ENCODE measurements at regions not wholly inside any gene's neighbourhood (a gene's known extent, or its start where the extent isn't known, plus 50 kb on each side); places are given as distances from the start of the nearest gene placed in this dataset.
"Not testable (repeated sequence)": the region's sequence is repeated elsewhere in the genome, so short reads cannot be mapped to it uniquely, and the experiment has no call there.

GRCh38 chr2:90123409-90123808 is 1431.9 kb downstream of the RPIA start:
- H3K4me3 ChIP-seq (ENCODE audit: low read length); DNase-seq (ENCODE audit: low read depth, low spot score): not testable (repeated sequence)

GRCh38 chr2:90139046-90139445 is 1447.6 kb downstream of the RPIA start:
- H3K4me3 ChIP-seq (ENCODE audit: low read length); DNase-seq (ENCODE audit: low read depth, low spot score): not testable (repeated sequence)

GRCh38 chr2:90141558-90141957 is 1450.1 kb downstream of the RPIA start:
- DNase-seq (ENCODE audit: low read depth, low spot score); H3K4me3 ChIP-seq (ENCODE audit: low read length): not testable (repeated sequence)

GRCh38 chr2:90151805-90152204 is 1460.3 kb downstream of the RPIA start:
- H3K4me3 ChIP-seq (ENCODE audit: low read length); DNase-seq (ENCODE audit: low read depth, low spot score): not testable (repeated sequence)

- not testable (repeated sequence) for DNase-seq (ENCODE audit: low read depth, low spot score); H3K4me3 ChIP-seq (ENCODE audit: low read length)
These were observed 1479.5 kb downstream of the RPIA start for GRCh38 chr2:90170978-90171377.

- H3K4me3 ChIP-seq (ENCODE audit: low read length); DNase-seq (ENCODE audit: low read depth, low spot score): not testable (repeated sequence)
These were observed 1481.6 kb downstream of the RPIA start for GRCh38 chr2:90173081-90173480.

GRCh38 chr2:90179591-90179990 is 1488.1 kb downstream of the RPIA start:
- H3K4me3 ChIP-seq (ENCODE audit: low read length); DNase-seq (ENCODE audit: low read depth, low spot score): not testable (repeated sequence)

- DNase-seq (ENCODE audit: low read depth, low spot score) = peak; percentile 32
- H3K4me3 ChIP-seq (ENCODE audit: low read length) = no peak overlapping the region
These were observed 1516.1 kb downstream of the RPIA start for GRCh38 chr2:90207454-90208058.

GRCh38 chr2:90209009-90209408 is 1517.5 kb downstream of the RPIA start:
- no peak overlapping the region for H3K4me3 ChIP-seq (ENCODE audit: low read length)
- no peak for DNase-seq (ENCODE audit: low read depth, low spot score)

GRCh38 chr2:90209806-90210205 is 1518.3 kb downstream of the RPIA start:
- no peak for DNase-seq (ENCODE audit: low read depth, low spot score)
- no peak overlapping the region for H3K4me3 ChIP-seq (ENCODE audit: low read length)

- not testable (repeated sequence) for H3K4me3 ChIP-seq (ENCODE audit: low read length)
These were observed 1524.4 kb downstream of the RPIA start for GRCh38 chr2:90215880-90216279.

GRCh38 chr2:90216801-90217200 is 1525.3 kb downstream of the RPIA start:
- H3K4me3 ChIP-seq (ENCODE audit: low read length); DNase-seq (ENCODE audit: low read depth, low spot score): not testable (repeated sequence)

More at GRCh38 chr2:90215880-90216279, 1524.4 kb downstream of the RPIA start:
- not testable (repeated sequence) for DNase-seq (ENCODE audit: low read depth, low spot score)

GRCh38 chr2:90218534-90218933 is 1527.1 kb downstream of the RPIA start:
- DNase-seq (ENCODE audit: low read depth, low spot score); H3K4me3 ChIP-seq (ENCODE audit: low read length): not testable (repeated sequence)

GRCh38 chr2:90220623-90221299 is 1529.3 kb downstream of the RPIA start:
- not testable (repeated sequence) for H3K4me3 ChIP-seq (ENCODE audit: low read length)

GRCh38 chr2:90221300-90221651 is 1529.8 kb downstream of the RPIA start:
- no peak for DNase-seq (ENCODE audit: low read depth, low spot score)
- no peak overlapping the region for H3K4me3 ChIP-seq (ENCODE audit: low read length)

More at GRCh38 chr2:90220623-90221299, 1529.3 kb downstream of the RPIA start:
- DNase-seq (ENCODE audit: low read depth, low spot score) = not testable (repeated sequence)

GRCh38 chr2:90224767-90225166 is 1533.3 kb downstream of the RPIA start:
- DNase-seq (ENCODE audit: low read depth, low spot score); H3K4me3 ChIP-seq (ENCODE audit: low read length): not testable (repeated sequence)

GRCh38 chr2:90226465-90227072 is 1535.1 kb downstream of the RPIA start:
- not testable (repeated sequence) for DNase-seq (ENCODE audit: low read depth, low spot score); H3K4me3 ChIP-seq (ENCODE audit: low read length)

- H3K4me3 ChIP-seq (ENCODE audit: low read length); DNase-seq (ENCODE audit: low read depth, low spot score): not testable (repeated sequence)
These were observed 1539.7 kb downstream of the RPIA start for GRCh38 chr2:90231199-90231598.

- DNase-seq (ENCODE audit: low read depth, low spot score); H3K4me3 ChIP-seq (ENCODE audit: low read length): not testable (repeated sequence)
These were observed 1544.0 kb downstream of the RPIA start for GRCh38 chr2:90235452-90235851.

GRCh38 chr2:90237923-90238361 is 1546.5 kb downstream of the RPIA start:
- DNase-seq (ENCODE audit: low read depth, low spot score); H3K4me3 ChIP-seq (ENCODE audit: low read length): not testable (repeated sequence)
